ENCODE measurements at regions not wholly inside any gene's neighbourhood (a gene's known extent, or its start where the extent isn't known, plus 50 kb on each side); places are given as distances from the start of the nearest gene placed in this dataset.

GRCh38 chr2:40809156-40809555, 357.3 kb upstream of the SLC8A1 start:
- no peak for DNase-seq (ENCODE audit: low read depth)

DNA sequence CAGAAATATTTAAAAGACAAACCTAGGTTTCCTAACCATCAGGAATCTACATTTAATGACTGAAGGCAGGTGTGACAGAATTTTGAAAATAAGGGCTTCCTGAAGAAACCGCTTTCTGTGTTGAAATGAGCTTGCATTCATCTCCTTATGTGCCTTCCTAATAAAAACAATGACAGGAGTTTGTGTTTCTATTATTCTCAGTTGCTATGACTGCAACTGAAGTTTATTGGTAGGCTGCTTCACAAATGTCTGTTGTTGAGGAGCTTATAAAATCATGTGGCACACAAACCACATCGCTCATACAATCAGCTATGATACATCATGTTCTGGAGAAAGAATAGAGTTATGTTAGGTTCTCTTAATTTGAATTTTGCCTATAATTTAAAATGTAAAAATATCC, 362.7 kb upstream of the SLC8A1 start:
- no peak for DNase-seq (ENCODE audit: low read depth)

DNA sequence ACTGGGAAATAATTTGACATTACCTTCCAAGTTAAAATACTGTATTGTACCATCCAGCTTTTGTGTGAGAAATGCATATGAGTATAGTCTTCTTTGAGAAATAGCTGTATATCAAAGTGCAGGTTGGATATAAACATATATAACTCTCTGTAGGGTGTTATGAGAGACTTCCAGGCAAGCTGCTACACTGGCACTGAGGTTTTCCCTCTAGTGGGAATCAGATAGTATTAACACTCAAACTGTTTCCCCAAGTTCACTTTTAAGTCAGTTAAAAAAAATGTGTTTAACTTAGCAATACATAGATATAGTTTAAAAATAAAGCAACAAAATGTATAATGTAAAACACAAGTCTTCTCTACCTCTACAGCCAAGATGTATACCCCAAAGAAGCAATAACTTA, 368.4 kb upstream of the SLC8A1 start:
- no peak for DNase-seq (ENCODE audit: low read depth)

DNA sequence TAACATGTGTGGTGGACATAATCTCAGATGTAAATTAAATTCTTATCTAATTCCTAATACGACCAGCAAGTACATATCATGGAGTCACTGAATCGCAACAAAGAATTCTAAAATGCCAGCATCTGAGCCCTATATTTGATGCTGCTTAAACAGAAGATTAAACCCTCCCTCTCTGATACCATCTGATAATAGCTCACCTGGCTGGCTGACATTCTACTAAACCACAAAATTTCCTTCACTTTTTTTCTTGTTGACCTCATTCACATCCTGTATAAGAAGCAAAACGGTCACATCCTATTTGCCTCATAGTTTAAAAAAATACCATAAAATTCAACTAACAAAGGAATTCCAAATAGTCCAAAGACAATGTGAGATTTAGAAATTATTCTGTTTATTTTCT, 371.6 kb upstream of the SLC8A1 start:
- no peak for DNase-seq (ENCODE audit: low read depth)

- DNase-seq (ENCODE audit: low read depth) = no peak
Measured at GRCh38 chr2:40824278-40824677, 372.4 kb upstream of the SLC8A1 start.

- no peak for DNase-seq (ENCODE audit: low read depth)
Measured at GRCh38 chr2:40827392-40827791, 375.5 kb upstream of the SLC8A1 start.

DNA sequence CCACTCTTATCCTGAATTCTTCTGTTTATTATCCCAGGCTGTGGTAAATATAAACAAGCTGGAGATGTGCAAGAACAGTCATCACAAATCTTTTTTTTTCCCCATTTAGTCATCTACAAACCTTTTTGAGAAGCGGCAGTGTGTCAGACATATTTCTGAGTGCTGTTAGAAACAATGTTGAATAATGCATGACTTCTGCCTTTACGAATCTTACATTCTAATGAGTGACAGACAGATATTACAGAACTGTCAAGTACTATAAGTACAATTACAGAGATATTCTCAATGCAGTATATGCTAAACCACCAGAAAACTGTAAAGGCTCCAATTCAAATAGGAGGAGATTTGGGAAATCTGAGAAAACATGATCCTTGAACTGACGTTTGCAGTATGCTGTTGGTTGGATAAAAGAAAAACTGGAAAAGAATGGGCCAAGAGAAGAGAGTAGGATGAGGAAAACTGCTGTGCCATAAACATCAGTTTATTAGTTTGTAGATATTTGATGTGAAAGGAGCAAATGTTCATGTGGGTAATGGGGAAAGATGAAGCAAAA, 379.5 kb upstream of the SLC8A1 start:
- DNase-seq (ENCODE audit: low read depth) = no peak

DNA sequence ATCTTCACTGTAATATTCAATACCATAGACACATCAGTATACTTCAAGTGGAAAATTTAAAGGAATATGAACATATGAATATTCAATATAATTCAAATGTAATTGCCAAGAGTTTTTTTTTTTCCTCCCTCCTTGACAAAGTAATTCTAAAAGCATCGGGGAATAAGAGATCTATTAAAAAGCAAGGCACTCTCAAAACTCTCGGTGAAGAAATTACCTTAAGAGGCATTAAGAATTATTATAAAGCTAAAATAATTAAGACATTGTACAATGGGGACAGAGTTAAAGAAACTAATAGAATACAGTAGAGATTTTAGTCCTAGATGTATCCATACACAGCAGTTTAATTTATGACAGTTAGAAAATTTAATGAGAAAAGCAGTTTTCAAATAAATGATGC, 390.0 kb upstream of the SLC8A1 start:
- DNase-seq (ENCODE audit: low read depth) = no peak

DNA sequence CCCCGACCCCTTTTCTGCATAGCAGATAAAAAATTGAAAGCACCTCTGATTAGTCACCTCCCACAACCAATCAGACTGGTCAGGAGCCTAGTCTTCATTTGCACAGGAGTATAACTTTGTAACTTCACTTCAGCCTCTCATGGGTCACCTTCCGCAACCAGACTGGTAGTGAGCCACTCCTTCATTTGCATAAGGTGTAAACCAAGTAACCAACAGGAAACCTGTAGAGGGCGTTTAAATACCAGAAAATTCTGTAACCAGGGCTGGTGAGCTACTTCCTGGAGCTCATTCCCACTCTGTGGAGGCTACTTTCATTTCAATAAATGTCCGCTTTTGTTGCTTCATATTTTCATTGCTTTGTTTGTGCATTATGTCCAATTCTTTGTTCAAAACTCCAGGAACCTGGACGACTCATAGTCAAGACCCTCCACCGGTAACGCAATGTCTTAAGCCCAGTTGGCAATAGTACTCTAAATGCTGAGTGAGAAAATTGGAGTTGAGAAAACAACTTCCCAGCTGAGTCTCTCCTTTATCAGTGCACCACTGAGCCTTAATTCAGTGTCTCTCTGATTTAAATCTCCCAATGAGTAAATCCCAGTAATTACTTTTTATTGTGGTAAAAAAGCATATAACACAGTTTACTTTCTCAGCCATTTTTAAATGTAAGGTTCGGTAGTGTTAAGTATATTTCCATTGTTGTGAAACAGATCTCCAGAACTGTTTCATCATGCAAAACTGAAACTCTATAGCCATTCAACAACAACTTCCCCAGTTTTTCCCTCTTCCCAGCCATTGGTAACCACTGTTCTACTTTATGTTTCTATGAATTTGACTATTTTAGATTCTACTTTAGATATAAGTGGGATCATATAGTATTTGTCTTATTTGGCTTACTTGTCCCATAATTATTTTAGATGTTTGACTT, 392.7 kb upstream of the SLC8A1 start:
- no peak for DNase-seq (ENCODE audit: low read depth)

DNA sequence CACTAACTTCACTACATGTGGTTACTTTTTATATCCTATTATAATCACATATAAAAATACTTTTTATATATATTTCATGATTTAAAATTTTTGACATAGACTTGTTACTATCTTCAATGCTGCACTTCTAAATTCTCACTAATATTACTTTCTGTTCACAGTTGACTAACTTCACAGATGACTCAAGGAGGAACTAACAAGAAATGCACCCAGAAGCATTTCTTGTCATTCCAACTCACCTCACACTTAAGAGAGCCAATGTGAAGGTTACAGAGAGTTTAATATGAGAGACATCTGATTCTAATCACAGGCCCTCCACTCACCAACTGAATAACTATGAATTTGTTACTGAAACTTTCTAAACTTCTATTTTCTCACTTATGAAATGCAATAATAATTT, 399.8 kb upstream of the SLC8A1 start:
- DNase-seq (ENCODE audit: low read depth) = no peak

- no peak for DNase-seq (ENCODE audit: low read depth)
Measured at GRCh38 chr2:40859617-40860016, 407.7 kb upstream of the SLC8A1 start.

- no peak for DNase-seq (ENCODE audit: low read depth)
Measured at GRCh38 chr2:40867829-40868228, 415.9 kb upstream of the SLC8A1 start.

- DNase-seq (ENCODE audit: low read depth) = no peak
Measured at GRCh38 chr2:40872580-40872979, 420.7 kb upstream of the SLC8A1 start.

- DNase-seq (ENCODE audit: low read depth) = no peak
Measured at GRCh38 chr2:40874380-40874779, 422.5 kb upstream of the SLC8A1 start.

DNA sequence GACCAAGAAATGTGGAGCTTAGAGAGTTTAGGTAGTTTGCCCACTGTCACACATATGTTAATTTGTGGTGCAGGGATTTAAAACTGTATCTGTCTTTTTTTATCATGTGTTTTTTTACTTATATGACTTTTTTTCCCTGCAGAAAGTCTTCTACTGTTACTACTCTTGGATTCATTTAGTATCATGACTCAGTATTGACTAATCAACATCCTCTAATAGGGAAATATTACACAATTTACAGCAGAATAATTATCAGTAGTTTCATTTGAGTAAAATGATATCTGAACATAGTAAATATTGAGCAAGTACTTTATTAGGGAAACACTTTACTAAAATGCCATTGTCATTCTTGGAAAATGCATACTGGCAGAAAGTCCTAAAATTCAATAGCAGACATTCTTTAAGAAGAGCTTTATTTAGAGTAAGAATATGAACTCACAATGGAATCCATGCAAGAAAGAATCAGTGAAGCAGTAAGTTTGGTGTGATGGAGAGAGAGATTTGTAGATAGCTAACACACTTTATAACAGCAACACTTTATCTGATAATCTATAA, 425.9 kb upstream of the SLC8A1 start:
- DNase-seq (ENCODE audit: low read depth) = no peak

- no peak for DNase-seq (ENCODE audit: low read depth)
Measured at GRCh38 chr2:40879305-40879704, 427.4 kb upstream of the SLC8A1 start.

DNA sequence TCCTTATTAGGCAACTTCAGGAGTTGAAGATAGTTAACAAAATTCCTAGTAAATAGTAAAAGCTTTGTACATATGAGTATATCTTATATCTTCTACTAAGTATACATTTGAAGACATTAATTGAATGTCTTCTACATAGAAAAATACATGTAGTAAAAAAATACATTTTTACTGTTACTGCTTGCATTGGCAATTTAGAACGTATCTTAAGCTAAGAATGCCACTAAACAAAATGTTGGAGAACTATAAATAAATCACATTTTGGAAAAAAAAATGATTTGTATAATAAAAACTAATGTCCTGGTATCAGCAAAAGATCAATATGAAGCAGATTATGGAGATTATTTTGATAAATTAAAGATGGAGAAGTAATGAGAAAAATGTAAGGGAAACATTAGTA, 434.2 kb upstream of the SLC8A1 start:
- no peak for DNase-seq (ENCODE audit: low read depth)

DNA sequence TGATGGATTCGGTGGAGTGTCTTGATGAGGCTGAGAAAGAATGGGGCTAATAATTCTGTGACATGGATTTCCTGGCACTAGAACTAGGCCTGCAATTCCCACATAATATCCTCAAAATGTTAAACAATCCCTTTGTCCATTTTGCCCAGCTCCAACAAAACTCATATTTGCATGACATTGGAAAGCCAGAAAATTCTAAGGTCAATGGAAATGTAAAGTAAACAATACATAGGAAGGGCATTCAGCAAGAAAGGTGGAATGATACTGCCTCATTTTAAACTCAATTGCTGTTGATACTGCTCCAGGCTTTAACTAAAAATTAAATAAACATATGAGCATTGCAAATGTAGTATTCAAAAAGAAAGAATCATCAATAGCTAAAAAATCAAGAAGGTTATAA, 434.8 kb upstream of the SLC8A1 start:
- DNase-seq (ENCODE audit: low read depth) = no peak

GRCh38 chr2:40896358-40896757, 444.5 kb upstream of the SLC8A1 start:
- DNase-seq (ENCODE audit: low read depth) = no peak

- DNase-seq (ENCODE audit: low read depth) = no peak
Measured at GRCh38 chr2:40914666-40915065, 462.8 kb upstream of the SLC8A1 start.

- DNase-seq (ENCODE audit: low read depth) = no peak
Measured at GRCh38 chr2:40915651-40916050, 463.8 kb upstream of the SLC8A1 start.

- no peak for DNase-seq (ENCODE audit: low read depth)
Measured at GRCh38 chr2:40935349-40935748, 483.5 kb upstream of the SLC8A1 start.

- no peak for DNase-seq (ENCODE audit: low read depth)
Measured at GRCh38 chr2:40937284-40937683, 485.4 kb upstream of the SLC8A1 start.

DNA sequence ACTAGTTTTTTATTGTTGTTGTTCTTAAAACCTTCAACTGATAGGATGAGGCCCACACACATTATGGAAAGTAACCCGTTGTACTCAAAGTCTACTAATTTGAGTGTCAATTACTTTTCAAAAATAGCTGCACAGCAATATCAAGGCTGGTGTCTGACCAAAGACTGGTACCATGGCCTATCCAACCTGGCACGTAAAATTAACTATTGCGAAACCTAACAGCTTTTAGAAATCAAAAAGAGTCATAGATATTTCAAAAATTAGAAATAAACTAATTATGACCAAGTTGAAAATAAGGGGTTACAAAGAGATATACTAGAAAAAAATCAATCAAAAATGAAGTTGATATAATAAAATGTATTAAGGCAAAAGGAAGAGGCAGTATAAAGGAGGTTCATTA, 501.5 kb upstream of the SLC8A1 start:
- DNase-seq (ENCODE audit: low read depth) = no peak
